B cell (primary cell): ENCODE measurements at regions not wholly inside any gene's neighbourhood (a gene's known extent, or its start where the extent isn't known, plus 50 kb on each side); places are given as distances from the start of the nearest gene placed in this dataset.

Source experiments
- ATAC-seq: fragments of 200-7000 bp; cut with Tn5 transposase; one replicate; pipeline ENCODE4 v1.10.0; 2021; ENCODE audit warnings: low read depth, mild to moderate bottlenecking, moderate number of reproducible peaks, moderate library complexity
- CTCF ChIA-PET: fragments of 350-600 bp; sonication (Branson Sonifier 250); formaldehyde crosslinking; loops from one replicate; lab custom pipeline; 2021; ENCODE audit warnings: antibody characterized with exemption, inconsistent platforms; lab: Charles Lee
- POLR2A ChIA-PET: fragments of 350-600 bp; sonication (Branson Sonifier 250); formaldehyde crosslinking; loops from one replicate; lab custom pipeline; 2021; ENCODE audit warnings: antibody characterized with exemption; lab: Charles Lee
- DNase-seq: peaks from one replicate; pipeline ENCODE4 v3.0.0; 2013
- H2AFZ ChIP-seq: 2 replicates; pipeline ENCODE4 v1.6.1; 2012; ENCODE audit warnings: mild to moderate bottlenecking, low read depth, low read length; ENCODE audit not compliant: insufficient read depth, poor library complexity, severe bottlenecking
- H3K27ac ChIP-seq, 2 donors: 1 replicate in 1 of 2; 2 replicates in 1 of 2; pipeline ENCODE4 v1.5.1; 2012 to 2013; ENCODE audit warnings: low read length in 2 of 2, mild to moderate bottlenecking in 2 of 2, moderate library complexity in 1 of 2
- H3K27me3 ChIP-seq, 4 experiments: fragments of 200-600 bp in 1 of 4; sonication (generic) in 1 of 4; replicated peaks in 1 of 4; 1 replicate in 2 of 4; 2 replicates in 2 of 4; pipeline versions ENCODE4 v1.6.1 to v1.7.0; 2013 to 2016; ENCODE audit warnings: low read length in 3 of 4, mild to moderate bottlenecking in 2 of 4, mixed read lengths in 1 of 4, moderate library complexity in 1 of 4; ENCODE audit not compliant: insufficient read depth in 4 of 4, control insufficient read depth in 3 of 4; ENCODE audit errors: control extremely low read depth in 1 of 4
- H3K36me3 ChIP-seq, 2 experiments: replicated peaks in 1 of 2; 1 replicate in 1 of 2; 2 replicates in 1 of 2; pipeline versions ENCODE4 v1.6.1 to v1.7.1; 2013; ENCODE audit warnings: low read length in 1 of 2; ENCODE audit not compliant: insufficient read depth in 2 of 2, control insufficient read depth in 1 of 2; ENCODE audit errors: control extremely low read depth in 1 of 2, extremely low read depth in 1 of 2
- H3K4me1 ChIP-seq, 2 donors: fragments of 200-600 bp in 1 of 2; sonication (generic) in 1 of 2; 1 replicate in 1 of 2; 2 replicates in 1 of 2; pipeline versions ENCODE4 v1.5.1 to v1.6.1; 2013 to 2017; ENCODE audit warnings: low read length in 2 of 2; ENCODE audit not compliant: control insufficient read depth in 2 of 2, insufficient read depth in 2 of 2
- H3K4me2 ChIP-seq: replicated peaks from 2 replicates; pipeline ENCODE3; 2012; ENCODE audit warnings: mild to moderate bottlenecking, low read depth, low read length; ENCODE audit not compliant: poor library complexity, severe bottlenecking
- H3K4me3 ChIP-seq, 5 experiments: fragments of 200-600 bp in 1 of 5; sonication (generic) in 1 of 5; 1 replicate in 3 of 5; 2 replicates in 2 of 5; pipeline versions ENCODE4 v1.5.1 to v1.7.0; 2011 to 2016; ENCODE audit warnings: low read length in 4 of 5, mild to moderate bottlenecking in 4 of 5, low read depth in 2 of 5, control low read depth in 1 of 5, moderate library complexity in 1 of 5; ENCODE audit not compliant: insufficient read depth in 1 of 5; ENCODE audit errors: control extremely low read depth in 1 of 5, extremely low read depth in 1 of 5
- H3K79me2 ChIP-seq: fragments of 200-600 bp; sonication (generic); one replicate; pipeline ENCODE4 v1.6.0; 2016; ENCODE audit warnings: low read length; ENCODE audit not compliant: control insufficient read depth, insufficient read depth
- H3K9ac ChIP-seq: fragments of 200-600 bp; sonication (generic); 2 replicates; pipeline ENCODE4 v1.6.1; 2017; ENCODE audit warnings: mild to moderate bottlenecking, low read length, moderate library complexity
- H3K9me3 ChIP-seq, 3 donors: one replicate each; pipeline versions ENCODE4 v1.6.1 to v1.7.1; 2013; ENCODE audit warnings: low read length in 2 of 3; ENCODE audit not compliant: control insufficient read depth in 2 of 3, insufficient read depth in 1 of 3; ENCODE audit errors: control extremely low read depth in 1 of 3
- H4K20me1 ChIP-seq: 2 replicates; pipeline ENCODE4 v1.6.0; 2012; ENCODE audit warnings: mild to moderate bottlenecking, low read length; ENCODE audit not compliant: insufficient read depth, control insufficient read depth, poor library complexity, severe bottlenecking
- H3K27ac Mint-ChIP-seq: one replicate; pipeline ENCODE4 v1.8.0; 2021; ENCODE audit warnings: mixed read lengths
- H3K27me3 Mint-ChIP-seq: one replicate; pipeline ENCODE4 v1.8.0; 2021; ENCODE audit warnings: mixed read lengths
- H3K4me1 Mint-ChIP-seq: one replicate; pipeline ENCODE4 v1.8.0; 2021; ENCODE audit warnings: mixed read lengths
- H3K4me3 Mint-ChIP-seq: one replicate; pipeline ENCODE4 v1.8.0; 2021; ENCODE audit warnings: mixed read lengths
- H3K9me3 Mint-ChIP-seq: one replicate; pipeline ENCODE4 v1.8.0; 2022; ENCODE audit warnings: mixed read lengths; ENCODE audit not compliant: insufficient read depth
- CTCF ChIP-seq: fragments of 200-600 bp; IDR thresholded peaks from one replicate; pipeline ENCODE4 v1.8.0; 2022; ENCODE audit warnings: antibody characterized with exemption, mild to moderate bottlenecking
- EZH2 ChIP-seq: IDR thresholded peaks from 2 replicates; pipeline ENCODE4 v1.6.1; 2012; ENCODE audit warnings: borderline replicate concordance, low read depth, mild to moderate bottlenecking, moderate library complexity, low read length; ENCODE audit not compliant: insufficient read depth, poor library complexity, severe bottlenecking
- WGBS: methylation state at CpG from one replicate; pipeline ENCODE4 v1.1.5; 2013; ENCODE audit warnings: missing lambda C conversion rate; ENCODE audit not compliant: insufficient coverage; 5-methylcytosine and 5-hydroxymethylcytosine counted together
- intact Hi-C: fragments of 100-400 bp; cut with micrococcal nuclease; formaldehyde crosslinking; loops from one replicate; pipeline ENCODE4 v1.10.0; 2022

DNA sequence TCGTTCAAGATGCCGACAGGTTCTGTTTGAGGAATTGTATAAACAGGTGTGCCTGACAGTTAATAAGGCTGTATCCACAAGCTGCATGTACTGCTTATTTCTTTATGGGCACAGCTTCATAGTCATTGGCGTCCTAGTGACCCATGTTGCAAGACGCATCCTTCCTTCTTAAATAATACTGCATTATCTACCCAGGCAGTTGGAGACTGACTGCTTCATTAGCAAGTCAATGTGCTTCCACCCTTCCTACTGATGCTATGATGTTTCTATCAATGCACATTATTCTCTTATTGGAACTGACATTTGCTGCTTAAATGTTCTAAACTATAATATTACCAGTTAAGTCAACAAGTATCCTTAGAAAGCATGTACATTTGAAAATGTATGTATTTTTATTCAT is 950.0 kb upstream of the MIR17HG start:
- no peaks in the 10 kb centered on the region for H3K4me1 ChIP-seq
- H3K4me3 Mint-ChIP-seq, result no peak overlapping the region
- CTCF ChIA-PET, result no interaction called here
- 98% methylated on average over 4 of the region's 4 CpGs for WGBS
- no peak overlapping the region for H3K27ac Mint-ChIP-seq
- peaks cover 2% of the 10 kb centered on the region for H3K9me3 Mint-ChIP-seq
- peaks cover 2% of the 10 kb centered on the region in 3 donors for H3K9me3 ChIP-seq
- H3K9ac ChIP-seq, result no peak overlapping the region
- DNase-seq (no peak), ATAC-seq (no peak)
- no peak overlapping the region for H2AFZ ChIP-seq
- H3K4me1 Mint-ChIP-seq, result no peaks in the 10 kb centered on the region
- H3K4me2 ChIP-seq, result no peak overlapping the region
- intact Hi-C loops, result no loop called here
- no peaks in the 10 kb centered on the region for H3K27me3 ChIP-seq
- no peaks in the 10 kb centered on the region for H3K79me2 ChIP-seq
- H3K27me3 Mint-ChIP-seq, result no peaks in the 10 kb centered on the region
- H3K27ac ChIP-seq, result no peak overlapping the region
- POLR2A ChIA-PET, result no interaction called here
- no peaks in the 10 kb centered on the region for H3K36me3 ChIP-seq
- TF ChIP-seq EZH2 (no peak), CTCF (no peak)
- H4K20me1 ChIP-seq, result no peaks in the 10 kb centered on the region
- H3K4me3 ChIP-seq, result no peak overlapping the region

DNA sequence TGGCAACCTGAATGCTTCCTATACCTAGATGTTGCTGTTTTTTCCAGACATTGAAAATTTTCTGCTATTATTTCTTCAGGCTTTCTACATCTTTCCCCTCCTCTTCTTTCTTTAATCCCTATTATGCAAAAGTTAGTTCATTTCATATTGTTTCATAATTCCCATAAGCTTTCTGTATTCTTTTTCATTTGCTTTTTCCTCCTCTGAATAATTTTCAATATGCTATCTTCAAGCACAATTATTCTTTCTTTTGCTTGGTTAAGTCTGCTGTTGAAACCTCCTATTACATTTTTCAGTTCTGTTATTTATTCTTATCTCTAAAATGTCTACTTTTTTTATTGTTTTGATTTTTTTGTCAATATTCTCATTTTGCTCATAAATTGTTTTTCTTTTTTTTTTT is 947.1 kb upstream of the MIR17HG start:
- Mint-ChIP-seq H3K9me3 (peaks cover 2% of the 10 kb centered on the region), H3K4me3 (no peak overlapping the region), H3K4me1 (no peaks in the 10 kb centered on the region), H3K27me3 (no peaks in the 10 kb centered on the region), H3K27ac (no peak overlapping the region)
- Histone ChIP-seq H3K36me3 (no peaks in the 10 kb centered on the region), H3K4me1 (no peaks in the 10 kb centered on the region), H3K9me3 (peaks cover 0 to 19% (median 2%) of the 10 kb centered on the region in 3 donors), H3K4me2 (no peak overlapping the region), H3K27ac (no peak overlapping the region), H3K9ac (no peak overlapping the region), H4K20me1 (no peaks in the 10 kb centered on the region), H2AFZ (no peak overlapping the region), H3K27me3 (no peaks in the 10 kb centered on the region), H3K4me3 (no peak overlapping the region), H3K79me2 (no peaks in the 10 kb centered on the region)
- intact Hi-C loops, result no loop called here
- TF ChIP-seq EZH2 (no peak), CTCF (no peak)
- ATAC-seq (no peak), DNase-seq (no peak)
- ChIA-PET POLR2A (no interaction called here), CTCF (no interaction called here)
